ENCODE measurements at regions not wholly inside any gene's neighbourhood (a gene's known extent, or its start where the extent isn't known, plus 50 kb on each side); places are given as distances from the start of the nearest gene placed in this dataset.

DNA sequence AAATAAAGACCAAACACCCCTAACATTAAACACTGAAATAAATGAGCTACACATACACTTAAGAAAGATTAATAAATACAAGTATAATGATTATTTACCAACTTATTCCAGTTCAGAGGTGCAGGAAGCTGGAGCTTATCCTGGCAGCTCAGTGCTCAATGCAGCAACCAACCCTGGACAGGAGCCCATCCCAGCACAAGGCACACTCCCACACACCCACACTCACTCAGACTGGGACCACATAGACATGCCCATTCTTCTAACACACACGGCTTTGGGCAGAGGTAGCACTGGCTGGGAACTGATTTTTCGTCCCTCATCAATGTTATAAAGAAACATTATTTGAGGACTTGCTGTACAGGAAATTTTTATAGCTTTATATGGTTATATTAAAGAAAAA, 797.4 kb downstream of the RPS29 start:
- Histone ChIP-seq H3K27ac (ENCODE audit: extremely low read depth, low read depth, low read length) (no peak overlapping the region), H3K9me3 (ENCODE audit: control insufficient read depth, insufficient read depth, low read depth, low read length) (no peaks in the 10 kb centered on the region), H3K4me3 (ENCODE audit: low read depth, low read length) (no peak overlapping the region), H3K36me3 (ENCODE audit: control insufficient read depth in 2 of 2, insufficient read depth in 1 of 2, low read length in 2 of 2) (no peaks in the 10 kb centered on the region), H3K4me1 (ENCODE audit: control insufficient read depth, insufficient read depth, low read length) (no peaks in the 10 kb centered on the region)
- POLR2A ChIA-PET: no interaction called here
- TF ChIP-seq ZNF473 (tag by site-specific recombination; IDR thresholded peaks at IDR 0.05) (no peak), ZNF239 (tag by site-specific recombination; IDR thresholded peaks at IDR 0.05) (no peak)
- CTCF ChIA-PET: no interaction called here

DNA sequence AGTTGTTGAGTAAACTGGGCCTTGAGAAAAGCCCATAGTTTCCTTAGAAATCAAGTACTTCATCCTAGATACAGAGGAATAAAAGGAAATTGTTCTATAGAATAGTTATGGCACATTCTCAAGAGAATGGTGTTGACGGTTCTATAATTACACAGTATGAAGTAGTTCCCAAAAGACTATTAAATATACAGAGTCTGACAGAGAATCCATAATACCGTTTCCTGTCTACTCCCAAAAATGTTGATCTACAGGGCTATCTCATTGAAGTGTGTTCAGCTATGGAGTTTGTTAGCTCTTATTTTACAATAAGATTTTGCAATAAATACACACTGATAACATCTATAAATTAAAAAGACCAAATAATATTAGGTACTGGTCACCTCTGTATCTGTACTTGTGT, 799.7 kb downstream of the RPS29 start:
- CTCF ChIA-PET: no interaction called here
- Histone ChIP-seq H3K36me3 (ENCODE audit: control insufficient read depth in 2 of 2, insufficient read depth in 1 of 2, low read length in 2 of 2) (no peaks in the 10 kb centered on the region), H3K4me1 (ENCODE audit: control insufficient read depth, insufficient read depth, low read length) (no peaks in the 10 kb centered on the region), H3K9me3 (ENCODE audit: control insufficient read depth, insufficient read depth, low read depth, low read length) (no peaks in the 10 kb centered on the region), H3K4me3 (ENCODE audit: low read depth, low read length) (no peak overlapping the region), H3K27ac (ENCODE audit: extremely low read depth, low read depth, low read length) (no peak overlapping the region)
- POLR2A ChIA-PET: no interaction called here
- TF ChIP-seq, protein P1, sequence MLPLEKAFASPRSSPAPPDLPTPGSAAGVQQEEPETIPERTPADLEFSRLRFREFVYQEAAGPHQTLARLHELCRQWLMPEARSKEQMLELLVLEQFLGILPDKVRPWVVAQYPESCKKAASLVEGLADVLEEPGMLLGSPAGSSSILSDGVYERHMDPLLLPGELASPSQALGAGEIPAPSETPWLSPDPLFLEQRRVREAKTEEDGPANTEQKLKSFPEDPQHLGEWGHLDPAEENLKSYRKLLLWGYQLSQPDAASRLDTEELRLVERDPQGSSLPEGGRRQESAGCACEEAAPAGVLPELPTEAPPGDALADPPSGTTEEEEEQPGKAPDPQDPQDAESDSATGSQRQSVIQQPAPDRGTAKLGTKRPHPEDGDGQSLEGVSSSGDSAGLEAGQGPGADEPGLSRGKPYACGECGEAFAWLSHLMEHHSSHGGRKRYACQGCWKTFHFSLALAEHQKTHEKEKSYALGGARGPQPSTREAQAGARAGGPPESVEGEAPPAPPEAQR (tag by site-specific recombination; IDR thresholded peaks at IDR 0.05): no peak
- TF ChIP-seq BCL11A (tag by site-specific recombination; IDR thresholded peaks at IDR 0.05; ENCODE audit: low read depth) (no peak), ZNF37A (tag by site-specific recombination; IDR thresholded peaks at IDR 0.05) (no peak), ZNF114 (tag by site-specific recombination; IDR thresholded peaks at IDR 0.05) (no peak), ZNF549 (tag by site-specific recombination; IDR thresholded peaks at IDR 0.05) (no peak), ZNF423 (tag by site-specific recombination; IDR thresholded peaks at IDR 0.05) (no peak)

GRCh38 chr14:48771717-48772116, 814.5 kb downstream of the RPS29 start:
- POLR2A ChIA-PET: no interaction called here
- Histone ChIP-seq H3K4me3 (ENCODE audit: low read depth, low read length) (no peak overlapping the region), H3K36me3 (ENCODE audit: control insufficient read depth in 2 of 2, insufficient read depth in 1 of 2, low read length in 2 of 2) (no peaks in the 10 kb centered on the region), H3K9me3 (ENCODE audit: control insufficient read depth, insufficient read depth, low read depth, low read length) (no peaks in the 10 kb centered on the region), H3K4me1 (ENCODE audit: control insufficient read depth, insufficient read depth, low read length) (no peaks in the 10 kb centered on the region), H3K27ac (ENCODE audit: extremely low read depth, low read depth, low read length) (no peak overlapping the region)
- TF ChIP-seq ZBTB11 (tag by site-specific recombination; conservative IDR thresholded peaks at IDR 0.05; ENCODE audit: low read depth): no peak
- TF ChIP-seq ZNF513 (tag by site-specific recombination; IDR thresholded peaks at IDR 0.05): no peak
- TF ChIP-seq ZNF791 (tag by site-specific recombination; IDR thresholded peaks at IDR 0.05): no peak
- TF ChIP-seq ZNF221 (tag by site-specific recombination; IDR thresholded peaks at IDR 0.05; ENCODE audit: borderline replicate concordance): no peak
- TF ChIP-seq ZNF555 (tag by site-specific recombination; conservative IDR thresholded peaks at IDR 0.05): no peak
- no peak for TF ChIP-seq ZNF837 (tag by site-specific recombination; IDR thresholded peaks at IDR 0.05)
- TF ChIP-seq, protein P2, sequence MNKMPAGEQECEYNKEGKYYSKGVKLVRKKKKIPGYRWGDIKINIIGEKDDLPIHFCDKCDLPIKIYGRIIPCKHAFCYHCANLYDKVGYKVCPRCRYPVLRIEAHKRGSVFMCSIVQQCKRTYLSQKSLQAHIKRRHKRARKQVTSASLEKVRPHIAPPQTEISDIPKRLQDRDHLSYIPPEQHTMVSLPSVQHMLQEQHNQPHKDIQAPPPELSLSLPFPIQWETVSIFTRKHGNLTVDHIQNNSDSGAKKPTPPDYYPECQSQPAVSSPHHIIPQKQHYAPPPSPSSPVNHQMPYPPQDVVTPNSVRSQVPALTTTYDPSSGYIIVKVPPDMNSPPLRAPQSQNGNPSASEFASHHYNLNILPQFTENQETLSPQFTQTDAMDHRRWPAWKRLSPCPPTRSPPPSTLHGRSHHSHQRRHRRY (tag by site-specific recombination; IDR thresholded peaks at IDR 0.05): no peak
- TF ChIP-seq ZNF426 (tag by site-specific recombination; IDR thresholded peaks at IDR 0.05): no peak
- TF ChIP-seq ZNF747 (tag by site-specific recombination; IDR thresholded peaks at IDR 0.05): no peak
- no peak for TF ChIP-seq ZNF404 (tag by site-specific recombination; IDR thresholded peaks at IDR 0.05)
- no peak for TF ChIP-seq ZNF248 (tag by site-specific recombination; IDR thresholded peaks at IDR 0.05)
- no peak for TF ChIP-seq ZFP37 (tag by site-specific recombination; IDR thresholded peaks at IDR 0.05)
- no peak for TF ChIP-seq ZNF585B (tag by site-specific recombination; IDR thresholded peaks at IDR 0.05)
- no peak for TF ChIP-seq ZNF521 (tag by site-specific recombination; IDR thresholded peaks at IDR 0.05)
- TF ChIP-seq ZSCAN16 (tag by site-specific recombination; IDR thresholded peaks at IDR 0.05): no peak
- no peak for TF ChIP-seq ZNF624 (tag by site-specific recombination; IDR thresholded peaks at IDR 0.05)
- CTCF ChIA-PET: no interaction called here
